ENCODE measurements at regions not wholly inside any gene's neighbourhood (a gene's known extent, or its start where the extent isn't known, plus 50 kb on each side); places are given as distances from the start of the nearest gene placed in this dataset.

DNA sequence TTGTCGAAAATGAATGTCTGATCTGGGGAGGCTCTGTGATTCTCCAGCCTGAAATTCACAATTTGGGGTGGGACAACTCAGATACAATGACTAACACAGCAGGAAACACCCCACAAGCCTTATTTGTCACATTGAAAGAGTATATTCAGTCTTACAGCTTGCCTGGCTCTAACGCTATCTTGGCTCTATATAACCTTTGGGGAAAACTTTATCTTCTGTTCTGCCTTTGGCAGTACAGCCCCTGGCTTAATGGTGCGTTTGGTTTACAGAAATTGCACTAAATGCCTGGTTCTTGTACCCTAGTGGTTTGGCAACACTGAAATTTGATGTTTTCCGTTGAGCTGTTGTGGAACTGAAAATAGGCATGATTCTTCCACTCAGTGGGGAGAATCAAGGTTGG is 178.1 kb upstream of the VEGFC start:
- DNase-seq (ENCODE audit: low read depth, low spot score), result no peak
- no peak for TF ChIP-seq EZH2 (IDR thresholded peaks at IDR 0.05)
- Histone ChIP-seq H3K9ac (ENCODE audit: insufficient read length) (no peak overlapping the region), H3K27ac (no peak overlapping the region), H3K4me3 (no peak overlapping the region), H3K36me3 (ENCODE audit: insufficient read depth, low read length) (no peaks in the 10 kb centered on the region), H3K9me3 (ENCODE audit: low read depth, low read length) (no peaks in the 10 kb centered on the region)

DNA sequence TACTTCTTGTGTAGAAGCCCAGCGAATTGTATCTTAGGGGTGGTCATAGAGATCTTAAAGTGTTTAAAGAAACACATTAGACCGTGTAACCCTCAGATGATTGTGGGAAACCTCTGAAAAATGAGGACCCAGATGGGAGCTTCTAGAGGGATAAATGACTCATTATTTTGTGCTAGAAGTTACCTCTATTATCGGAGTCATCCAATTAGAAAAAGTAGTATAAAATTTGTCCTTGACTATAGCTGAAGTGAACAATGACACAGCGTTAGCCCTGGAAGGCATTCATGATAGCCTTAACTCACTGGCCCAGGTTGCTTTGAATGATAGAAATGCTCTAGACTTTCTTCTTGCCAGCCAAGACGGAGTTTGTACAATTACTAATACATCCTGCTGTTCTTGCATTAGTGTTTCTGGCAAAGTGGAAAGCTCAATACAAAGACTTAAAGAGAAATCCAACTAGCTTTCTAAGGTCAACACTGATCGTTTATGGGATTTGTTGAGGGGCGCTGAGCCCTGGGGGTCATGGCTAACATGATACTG is 178.9 kb upstream of the VEGFC start:
- Histone ChIP-seq H3K9ac (ENCODE audit: insufficient read length) (no peak overlapping the region), H3K36me3 (ENCODE audit: insufficient read depth, low read length) (no peaks in the 10 kb centered on the region), H3K4me3 (no peak overlapping the region), H3K27ac (no peak overlapping the region), H3K9me3 (ENCODE audit: low read depth, low read length) (no peaks in the 10 kb centered on the region)
- DNase-seq (ENCODE audit: low read depth, low spot score), result no peak
- no peak for TF ChIP-seq EZH2 (IDR thresholded peaks at IDR 0.05)
- no peak for TF ChIP-seq FOXP2 (optimal IDR thresholded peaks at IDR 0.05; ENCODE audit: control extremely low read depth, extremely low read length, insufficient read depth)
- no peak for TF ChIP-seq POLR2AphosphoS5 (IDR thresholded peaks at IDR 0.05; ENCODE audit: borderline replicate concordance, low read depth, low read length)

DNA sequence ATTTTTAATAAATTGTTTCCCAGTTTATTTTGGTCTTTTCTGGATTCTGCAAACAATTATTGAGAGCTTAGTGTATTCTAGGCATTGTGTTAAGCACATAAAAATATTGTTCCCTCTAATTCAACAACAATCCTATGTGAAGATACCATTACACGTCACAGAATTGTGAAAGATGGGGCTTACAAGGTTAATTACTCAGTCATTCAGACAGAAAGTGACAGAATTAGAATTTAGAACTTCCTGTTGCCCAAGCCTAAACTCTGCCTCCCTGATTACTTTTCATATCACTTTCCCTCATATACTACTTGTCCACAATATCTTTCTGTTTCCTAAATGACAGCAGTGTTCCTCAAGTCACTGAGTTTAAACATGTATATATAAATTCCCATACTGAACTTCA is 186.7 kb upstream of the VEGFC start:
- Histone ChIP-seq H3K36me3 (ENCODE audit: insufficient read depth, low read length) (no peaks in the 10 kb centered on the region), H3K27ac (no peak overlapping the region), H3K4me3 (no peak overlapping the region), H3K9ac (ENCODE audit: insufficient read length) (no peak overlapping the region), H3K9me3 (ENCODE audit: low read depth, low read length) (no peaks in the 10 kb centered on the region; the same call in 1 of the 2 replicates)
- TF ChIP-seq POLR2AphosphoS5 (IDR thresholded peaks at IDR 0.05; ENCODE audit: borderline replicate concordance, low read depth, low read length), result no peak
- TF ChIP-seq FOXP2 (optimal IDR thresholded peaks at IDR 0.05; ENCODE audit: control extremely low read depth, extremely low read length, insufficient read depth), result no peak
- no peak for TF ChIP-seq EZH2 (IDR thresholded peaks at IDR 0.05)
- no peak for DNase-seq (ENCODE audit: low read depth, low spot score)

DNA sequence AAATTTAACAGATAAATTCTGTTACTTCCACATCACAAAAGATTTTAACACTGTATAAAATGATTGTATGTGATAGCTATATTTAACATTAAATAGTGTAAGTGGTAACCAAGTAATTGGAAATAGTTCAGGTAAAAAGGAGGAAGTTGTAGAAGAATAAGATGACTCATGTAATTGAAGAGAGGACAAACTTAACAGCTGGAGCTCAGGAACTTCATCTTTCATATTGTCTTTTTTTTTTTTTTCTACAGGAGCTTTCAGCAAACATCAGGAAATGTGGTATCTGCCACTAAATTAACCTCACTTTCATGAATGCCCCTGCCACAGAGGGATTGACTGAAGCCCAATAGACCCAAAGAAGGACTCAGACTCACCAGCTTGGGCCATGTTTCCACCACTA is 188.4 kb upstream of the VEGFC start:
- DNase-seq (ENCODE audit: low read depth, low spot score), result no peak
- H3K27ac ChIP-seq, result no peak overlapping the region
- H3K4me3 ChIP-seq, result no peak overlapping the region
- no peaks in the 10 kb centered on the region; the same call in 1 of the 2 replicates for H3K9me3 ChIP-seq (ENCODE audit: low read depth, low read length)
- H3K9ac ChIP-seq (ENCODE audit: insufficient read length), result no peak overlapping the region
- no peaks in the 10 kb centered on the region for H3K36me3 ChIP-seq (ENCODE audit: insufficient read depth, low read length)
- TF ChIP-seq POLR2AphosphoS5 (IDR thresholded peaks at IDR 0.05; ENCODE audit: borderline replicate concordance, low read depth, low read length) (no peak), FOXP2 (optimal IDR thresholded peaks at IDR 0.05; ENCODE audit: control extremely low read depth, extremely low read length, insufficient read depth) (no peak), EZH2 (IDR thresholded peaks at IDR 0.05) (no peak)

GRCh38 chr4:176981551-176981950 is 188.8 kb upstream of the VEGFC start:
- Histone ChIP-seq H3K9ac (ENCODE audit: insufficient read length) (no peak overlapping the region), H3K27ac (no peak overlapping the region), H3K9me3 (ENCODE audit: low read depth, low read length) (no peaks in the 10 kb centered on the region; the same call in 1 of the 2 replicates), H3K4me3 (no peak overlapping the region), H3K36me3 (ENCODE audit: insufficient read depth, low read length) (no peaks in the 10 kb centered on the region)
- DNase-seq (ENCODE audit: low read depth, low spot score), result no peak
- no peak for TF ChIP-seq FOXP2 (optimal IDR thresholded peaks at IDR 0.05; ENCODE audit: control extremely low read depth, extremely low read length, insufficient read depth)

DNA sequence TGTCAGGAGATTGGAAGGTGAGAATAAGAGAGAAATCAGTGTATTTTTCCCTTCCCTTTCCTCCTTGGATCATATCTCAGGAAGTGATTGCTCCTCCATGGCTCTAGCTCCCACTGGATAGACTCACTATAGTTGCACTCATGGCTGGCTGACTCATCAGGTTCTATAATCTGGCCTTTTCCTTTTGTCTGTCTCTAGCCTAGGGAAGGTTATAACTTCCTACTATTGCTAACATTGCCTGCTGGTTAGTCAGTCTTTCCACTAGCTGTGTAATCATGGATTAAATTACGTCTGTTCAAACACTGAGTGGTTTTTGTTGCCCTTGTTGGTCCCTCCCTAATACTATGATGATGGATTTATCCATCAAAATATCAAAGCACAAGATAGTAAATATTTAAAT is 195.5 kb upstream of the VEGFC start:
- Histone ChIP-seq H3K9ac (ENCODE audit: insufficient read length) (no peak overlapping the region), H3K36me3 (ENCODE audit: insufficient read depth, low read length) (no peaks in the 10 kb centered on the region), H3K9me3 (ENCODE audit: low read depth, low read length) (no peaks in the 10 kb centered on the region), H3K4me3 (no peak overlapping the region), H3K27ac (no peak overlapping the region)
- DNase-seq (ENCODE audit: low read depth, low spot score), result no peak
- no peak for TF ChIP-seq FOXP2 (optimal IDR thresholded peaks at IDR 0.05; ENCODE audit: control extremely low read depth, extremely low read length, insufficient read depth)
- TF ChIP-seq POLR2AphosphoS5 (IDR thresholded peaks at IDR 0.05; ENCODE audit: borderline replicate concordance, low read depth, low read length), result no peak
- TF ChIP-seq EZH2 (IDR thresholded peaks at IDR 0.05), result no peak

- TF ChIP-seq EZH2 (IDR thresholded peaks at IDR 0.05) (no peak), POLR2AphosphoS5 (IDR thresholded peaks at IDR 0.05; ENCODE audit: borderline replicate concordance, low read depth, low read length) (no peak), FOXP2 (optimal IDR thresholded peaks at IDR 0.05; ENCODE audit: control extremely low read depth, extremely low read length, insufficient read depth) (no peak)
- H3K9me3 ChIP-seq (ENCODE audit: low read depth, low read length), result no peaks in the 10 kb centered on the region
- no peak overlapping the region for H3K27ac ChIP-seq
- H3K36me3 ChIP-seq (ENCODE audit: insufficient read depth, low read length), result no peaks in the 10 kb centered on the region
- H3K9ac ChIP-seq (ENCODE audit: insufficient read length), result no peak overlapping the region
- H3K4me3 ChIP-seq, result no peak overlapping the region
- no peak for DNase-seq (ENCODE audit: low read depth, low spot score)
These were observed 196.5 kb upstream of the VEGFC start for GRCh38 chr4:176989186-176989585.

DNA sequence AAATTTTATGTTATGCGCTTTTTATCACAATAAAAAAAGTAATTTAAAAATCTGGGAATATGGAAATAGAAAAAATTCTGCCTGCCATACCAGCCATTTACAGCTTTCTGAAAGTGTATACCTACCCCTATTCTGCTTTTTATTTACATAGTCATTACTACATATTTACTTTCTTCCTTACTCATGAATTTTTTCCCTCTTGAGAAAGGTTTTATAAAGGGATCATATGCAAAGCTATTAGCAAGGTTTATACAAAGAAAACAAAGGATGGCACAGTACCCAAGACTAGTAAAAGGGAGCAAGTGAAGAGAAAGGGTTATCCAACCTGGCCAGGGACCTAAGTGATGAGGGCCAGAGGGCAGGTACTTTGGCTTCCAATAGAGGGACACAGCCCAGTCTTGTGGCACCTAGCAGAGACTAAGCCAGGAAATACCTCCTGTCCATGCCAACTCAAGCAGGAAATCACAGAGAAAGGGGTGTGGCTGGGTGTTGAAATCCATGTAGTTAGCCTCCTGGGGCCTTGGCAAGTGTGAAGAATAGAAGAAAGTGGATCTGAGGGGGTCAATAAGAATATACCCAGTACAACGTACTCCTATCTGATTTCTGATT is 207.3 kb upstream of the VEGFC start:
- DNase-seq (ENCODE audit: low read depth, low spot score), result no peak
- no peak overlapping the region for H3K4me3 ChIP-seq
- no peak overlapping the region for H3K9ac ChIP-seq (ENCODE audit: insufficient read length)
- H3K9me3 ChIP-seq (ENCODE audit: low read depth, low read length), result no peaks in the 10 kb centered on the region
- no peak for TF ChIP-seq FOXP2 (optimal IDR thresholded peaks at IDR 0.05; ENCODE audit: control extremely low read depth, extremely low read length, insufficient read depth)
- no peak for TF ChIP-seq EZH2 (IDR thresholded peaks at IDR 0.05)
- TF ChIP-seq POLR2AphosphoS5 (IDR thresholded peaks at IDR 0.05; ENCODE audit: borderline replicate concordance, low read depth, low read length), result no peak
- no peak overlapping the region for H3K27ac ChIP-seq
- H3K36me3 ChIP-seq (ENCODE audit: insufficient read depth, low read length), result no peaks in the 10 kb centered on the region
